HPDE6-E6E7 (cell line): ENCODE measurements at regions not wholly inside any gene's neighbourhood (a gene's known extent, or its start where the extent isn't known, plus 50 kb on each side); places are given as distances from the start of the nearest gene placed in this dataset.

Experiments
- DNase-seq: peaks from one replicate; pipeline ENCODE4 v3.0.0; 2011; ENCODE audit warnings: missing footprints; ENCODE audit errors: extremely low spot score

DNA sequence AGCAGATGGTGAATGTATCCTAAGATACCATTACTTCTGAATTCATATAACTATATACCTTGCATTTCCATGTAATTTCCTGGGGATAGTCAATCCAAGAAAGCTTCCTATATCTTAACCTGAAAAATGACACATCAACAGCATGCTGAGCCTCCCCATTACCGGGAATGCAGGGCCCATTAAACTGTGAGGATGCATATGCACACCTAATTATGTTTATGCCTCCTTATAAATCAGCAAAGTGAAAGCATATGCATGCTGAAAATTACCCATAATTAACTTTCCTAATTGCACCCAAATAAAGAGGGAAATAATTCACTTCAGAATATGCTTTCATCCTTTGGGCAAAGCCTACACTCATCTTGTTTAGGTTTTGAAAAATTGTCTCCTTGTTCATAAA lies 663.0 kb downstream of the KCNA4 start:
- DNase-seq = no peak

GRCh38 chr11:29352273-29352795 lies 664.5 kb downstream of the KCNA4 start:
- DNase-seq = no peak

- no peak for DNase-seq
Observed at GRCh38 chr11:29351301-29351873, 665.4 kb downstream of the KCNA4 start.

- DNase-seq = peak; percentile 45
Observed at GRCh38 chr11:29343465-29344333, 673.1 kb downstream of the KCNA4 start.

DNA sequence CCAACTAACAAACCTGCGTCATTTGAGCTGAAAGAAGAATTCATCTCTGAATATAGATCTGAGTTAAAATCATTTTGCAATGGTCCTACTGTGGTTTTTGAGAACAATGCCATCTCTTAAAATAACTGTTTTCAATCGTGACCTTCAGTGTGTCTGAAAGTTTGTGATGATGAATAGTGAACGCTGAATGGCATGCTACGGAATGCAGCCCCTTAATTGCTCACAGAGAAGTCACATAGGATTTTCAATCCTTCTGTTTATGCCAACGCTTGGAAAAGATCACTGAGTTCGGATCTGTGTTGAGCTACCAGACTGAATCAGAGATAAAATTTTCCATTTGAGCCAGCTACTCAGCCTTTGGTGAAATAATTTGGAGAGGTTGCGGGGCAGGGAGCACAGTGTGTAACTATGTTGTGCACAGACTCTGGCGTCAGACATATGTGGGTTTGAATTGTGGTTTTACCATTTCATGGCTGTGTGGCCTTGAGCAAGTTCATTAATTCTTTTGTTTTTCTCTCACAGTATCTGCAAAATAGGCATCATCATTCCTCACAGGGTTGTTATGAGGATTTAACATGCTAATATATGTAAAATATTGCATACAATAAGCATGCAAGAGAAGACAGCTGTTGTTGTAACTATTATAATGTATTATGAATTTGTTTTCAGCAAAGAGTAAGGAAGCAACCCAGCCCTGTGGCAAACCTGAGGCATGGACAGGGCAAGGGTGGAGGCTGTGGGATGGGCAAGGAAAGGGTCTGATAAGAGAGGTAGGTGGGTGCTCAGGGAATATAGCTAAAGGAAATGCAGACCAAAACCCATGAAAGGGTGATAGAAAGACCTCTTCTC lies 679.9 kb downstream of the KCNA4 start:
- DNase-seq = no peak

GRCh38 chr11:29334776-29335130 lies 682.1 kb downstream of the KCNA4 start:
- no peak for DNase-seq

DNA sequence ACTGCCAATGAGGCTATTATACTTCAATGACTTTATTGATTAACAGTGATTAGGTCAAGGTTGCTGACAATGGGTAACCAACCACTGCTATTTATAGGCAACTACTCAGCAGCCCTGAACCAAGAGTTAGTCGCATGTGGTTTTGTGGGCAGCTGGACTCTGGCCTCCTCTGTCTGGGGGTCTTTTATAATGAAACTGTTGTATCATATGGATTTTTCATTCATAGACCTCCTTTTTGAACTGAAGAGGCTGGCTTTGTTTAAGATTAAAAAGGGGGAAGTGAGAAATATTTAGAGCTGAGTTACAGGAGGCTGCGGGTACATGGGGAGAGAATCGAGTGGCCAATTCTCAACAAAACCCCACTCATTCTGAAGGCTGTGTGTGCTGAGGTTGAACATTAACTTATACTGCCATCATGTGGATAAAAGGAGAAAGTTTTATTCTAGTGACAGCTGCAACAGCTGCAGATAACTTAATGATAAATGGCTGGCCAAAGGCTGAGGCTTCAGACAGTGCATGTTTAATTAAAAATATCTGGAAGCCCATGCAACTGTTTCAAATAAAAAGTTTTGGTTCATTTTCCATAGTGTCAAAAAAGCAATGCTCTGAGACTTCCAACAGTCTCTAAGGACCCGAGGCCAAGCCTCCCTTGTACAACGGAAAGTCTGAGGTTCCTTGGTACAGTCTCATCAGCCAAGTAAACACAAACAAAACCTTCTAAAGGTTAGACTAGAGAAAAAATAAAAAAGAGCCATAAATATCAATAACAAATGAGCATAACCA lies 682.6 kb downstream of the KCNA4 start:
- DNase-seq = peak; percentile 36

GRCh38 chr11:29331451-29332010 lies 685.3 kb downstream of the KCNA4 start:
- DNase-seq = no peak

- DNase-seq = peak; percentile 41
Observed at GRCh38 chr11:29328961-29329441, 687.8 kb downstream of the KCNA4 start.

DNA sequence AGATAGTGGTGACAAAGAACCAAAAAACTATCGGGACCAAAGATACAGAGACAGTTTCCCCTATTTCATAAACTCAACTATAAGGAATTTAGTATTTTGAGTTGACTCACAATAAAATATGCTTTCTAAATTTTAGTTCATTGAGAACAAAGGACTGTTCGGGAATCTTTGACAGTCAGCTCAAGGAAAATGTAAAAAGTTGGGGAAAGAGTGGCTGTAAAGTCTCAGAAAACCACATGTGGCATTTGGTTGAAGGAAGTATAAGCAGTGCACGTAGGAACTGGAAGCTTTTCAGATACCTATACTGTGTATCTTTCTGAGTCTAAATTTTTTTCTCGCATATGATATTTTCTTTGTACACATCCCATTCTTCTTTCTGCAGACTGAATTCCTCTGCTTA lies 688.9 kb downstream of the KCNA4 start:
- DNase-seq = no peak

GRCh38 chr11:29326757-29327156 lies 690.1 kb downstream of the KCNA4 start:
- no peak for DNase-seq

GRCh38 chr11:29324328-29324727 lies 692.5 kb downstream of the KCNA4 start:
- DNase-seq = no peak

- peak; percentile 29 for DNase-seq
Observed at GRCh38 chr11:29321293-29322132, 695.3 kb downstream of the KCNA4 start.

DNA sequence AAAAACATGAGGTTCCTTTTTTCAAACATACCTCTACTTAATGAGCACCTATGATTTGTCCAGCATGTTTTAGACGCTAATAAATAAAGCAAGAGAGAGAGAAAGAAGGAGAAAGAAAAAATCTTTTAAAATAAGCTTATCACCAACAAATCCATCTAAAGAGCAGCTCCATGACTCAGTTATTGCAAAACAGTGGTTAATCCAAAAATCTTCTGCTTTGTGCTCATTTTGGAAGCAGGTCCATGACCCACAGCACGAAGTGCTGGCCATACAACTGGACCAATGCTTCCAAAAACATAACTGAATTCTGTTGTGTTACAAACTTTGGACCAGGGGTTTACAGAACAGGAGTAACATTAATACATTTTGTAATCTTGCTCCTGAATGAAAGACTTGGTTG lies 696.6 kb downstream of the KCNA4 start:
- DNase-seq = no peak

GRCh38 chr11:29319210-29319609 lies 697.6 kb downstream of the KCNA4 start:
- no peak for DNase-seq

GRCh38 chr11:29318134-29318845 lies 698.5 kb downstream of the KCNA4 start:
- no peak for DNase-seq

- no peak for DNase-seq
Observed at GRCh38 chr11:29317694-29318093, 699.1 kb downstream of the KCNA4 start.

DNA sequence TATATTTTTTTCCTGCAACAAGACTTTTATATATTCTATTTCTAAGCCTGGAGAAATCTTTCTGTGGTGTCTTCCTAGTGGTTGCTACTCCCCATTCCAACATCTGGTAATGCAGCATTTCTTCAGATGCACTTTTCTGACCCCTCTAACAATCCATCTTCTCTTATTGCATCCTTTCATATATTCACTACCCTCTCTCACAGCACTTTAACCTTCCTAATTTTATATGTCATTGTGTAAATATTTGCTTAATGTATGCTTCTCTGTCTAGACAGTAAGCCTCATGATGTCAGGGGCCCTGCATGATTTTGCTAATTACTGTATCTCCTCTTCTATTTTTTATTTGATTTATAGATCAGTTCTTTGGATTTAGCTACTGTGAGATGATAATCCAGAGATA lies 701.6 kb downstream of the KCNA4 start:
- DNase-seq = no peak

- no peak for DNase-seq
Observed at GRCh38 chr11:29314211-29314610, 702.6 kb downstream of the KCNA4 start.
